GM21717 (cell line): ENCODE measurements at regions not wholly inside any gene's neighbourhood (a gene's known extent, or its start where the extent isn't known, plus 50 kb on each side); places are given as distances from the start of the nearest gene placed in this dataset.
A peak's percentile ranks its signal among the peaks of the same experiment; 100 is the strongest.
"Not testable (repeated sequence)": the region's sequence is repeated elsewhere in the genome, so short reads cannot be mapped to it uniquely, and the experiment has no call there.

Source experiments
- ATAC-seq: cut with Tn5 transposase; IDR thresholded peaks from one replicate; pipeline ENCODE4 v1.9.1; 2021; ENCODE audit warnings: mild to moderate bottlenecking, moderate library complexity; ENCODE audit not compliant: unreplicated experiment

DNA sequence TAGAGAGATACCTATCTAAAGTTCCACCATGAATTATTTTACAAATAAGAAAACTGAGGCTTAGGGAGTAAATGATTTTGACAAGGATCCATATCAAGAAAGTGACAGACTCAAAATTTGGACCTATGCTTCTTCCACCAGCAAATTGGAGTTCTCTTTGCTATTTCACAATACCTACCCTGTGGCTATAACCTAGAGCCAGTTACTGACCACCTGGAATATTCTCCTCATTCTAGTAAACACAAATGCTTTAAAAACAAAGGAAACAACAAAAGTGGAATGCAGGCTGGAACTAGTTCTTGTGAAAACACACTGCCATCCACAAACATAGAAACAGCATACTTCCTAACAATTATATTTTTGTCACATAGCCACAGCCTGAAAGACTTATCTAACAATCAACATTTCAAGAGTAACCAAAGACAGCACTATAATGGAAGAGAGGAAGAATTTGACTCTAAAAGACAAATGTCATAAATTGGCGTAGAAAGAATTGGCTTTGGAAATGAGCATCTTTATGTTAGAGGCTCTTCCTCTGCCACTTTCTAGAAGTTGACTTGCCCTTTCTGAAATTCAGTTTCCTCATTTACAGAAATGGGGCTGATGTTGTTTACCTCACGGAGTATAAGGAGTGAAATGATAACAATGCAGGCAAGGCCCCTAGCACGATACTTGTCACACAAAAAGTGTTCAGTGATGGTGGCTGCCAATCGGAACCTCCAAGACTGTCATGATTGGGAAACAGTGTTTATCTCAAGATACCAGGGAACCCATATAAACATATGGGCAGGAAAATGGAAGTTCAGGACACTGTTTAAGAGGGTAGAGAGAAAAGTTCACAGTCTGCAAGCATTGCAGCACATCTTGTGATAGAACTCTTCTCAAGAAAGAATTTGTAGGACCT, 138.6 kb upstream of the LGR5 start:
- ATAC-seq, result no peak

DNA sequence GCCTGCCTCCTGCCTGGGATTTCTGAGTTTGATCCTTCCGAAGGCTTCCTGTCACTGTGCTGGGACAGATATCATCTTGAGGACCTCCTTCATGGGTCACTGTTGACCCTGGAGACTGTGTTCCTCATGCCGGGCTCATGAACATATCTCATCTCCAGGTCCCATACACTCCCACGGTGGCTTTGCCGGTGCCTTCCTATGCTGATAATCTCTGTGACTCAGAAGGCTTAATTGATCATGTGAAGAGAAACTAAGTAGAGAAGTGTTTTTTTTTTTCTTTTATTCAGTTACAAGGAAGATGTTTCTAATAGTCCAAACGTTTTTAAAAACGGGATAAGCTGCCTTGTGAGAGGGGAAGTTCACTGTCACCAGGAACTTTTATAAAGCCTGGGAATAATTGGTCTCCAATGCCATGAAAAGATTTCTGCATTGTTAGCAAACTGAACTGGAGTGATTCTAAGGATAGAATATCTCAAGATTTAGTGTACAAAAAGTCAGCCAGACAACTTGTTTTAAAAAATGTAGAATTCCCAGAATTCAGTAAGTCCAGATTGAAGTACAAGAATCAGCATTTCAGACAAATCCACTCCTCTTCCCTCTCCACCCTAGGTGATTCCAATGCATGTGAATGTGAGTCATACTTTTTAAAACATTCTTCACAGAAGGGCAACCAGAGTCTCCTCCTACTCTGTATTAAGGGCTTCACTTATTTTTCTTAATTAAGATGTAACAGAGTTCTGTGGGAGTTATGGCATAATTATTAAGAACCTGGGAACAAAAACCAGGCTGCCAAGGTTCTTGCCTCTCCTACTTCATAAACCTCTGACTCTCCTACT, 139.8 kb upstream of the LGR5 start:
- ATAC-seq, result no peak

DNA sequence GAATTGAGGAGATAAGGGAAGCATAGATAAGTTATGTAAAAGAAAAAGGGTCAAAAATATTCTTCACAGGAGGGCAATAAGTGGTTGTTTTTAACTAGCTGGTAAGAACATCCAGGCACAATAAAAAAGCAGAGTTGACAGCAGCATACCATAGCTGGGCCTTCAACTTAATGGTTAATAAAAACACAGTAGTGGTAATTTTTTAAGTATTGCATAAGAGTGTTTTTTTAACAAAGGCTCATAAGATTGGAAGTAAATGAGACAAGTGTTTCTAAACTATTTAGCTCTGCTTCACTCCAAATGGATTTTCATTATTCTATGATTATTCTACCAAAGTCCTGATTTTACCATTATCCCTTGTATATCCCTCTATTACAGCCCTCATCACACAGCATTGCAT, 140.1 kb upstream of the TSPAN8 start:
- no peak for ATAC-seq

GRCh38 chr12:71295953-71296352, 138.2 kb upstream of the TSPAN8 start:
- ATAC-seq, result no peak

DNA sequence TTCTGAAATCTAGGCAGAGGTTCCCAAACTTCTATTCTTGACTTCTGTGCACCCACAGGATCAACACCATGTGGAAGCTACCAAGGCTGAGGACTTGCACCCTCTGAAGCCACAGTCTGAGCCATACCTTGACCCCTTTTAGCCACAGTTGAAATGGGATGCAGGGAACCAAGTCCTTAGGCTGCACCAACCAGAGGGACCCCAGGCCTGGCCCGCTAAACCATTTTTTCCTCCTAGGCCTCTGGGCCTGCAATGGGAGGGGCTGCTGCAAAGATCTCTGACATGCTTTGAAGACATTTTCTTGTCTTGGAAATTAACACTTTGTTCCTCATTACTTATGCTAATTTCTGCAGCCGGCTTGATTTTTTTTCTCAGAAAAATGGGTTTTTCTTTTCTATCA, 133.9 kb upstream of the TSPAN8 start:
- ATAC-seq, result no peak

DNA sequence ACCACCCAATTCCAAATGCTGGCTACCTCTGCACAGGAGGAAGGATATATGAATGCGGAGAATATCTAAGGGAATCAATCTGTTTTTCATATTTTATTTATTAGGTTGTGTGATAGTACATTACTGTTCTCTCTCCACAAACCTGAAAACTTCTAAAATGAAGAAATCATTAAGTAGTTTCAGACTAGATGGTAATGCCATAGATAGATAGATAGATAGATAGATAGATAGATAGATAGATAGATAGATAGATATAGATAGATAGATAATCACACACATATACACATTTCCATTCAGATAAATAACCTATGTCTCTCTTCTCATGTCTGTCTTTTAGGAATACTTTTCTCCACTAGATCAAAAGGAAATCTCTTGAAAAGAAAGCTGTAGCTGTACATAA, 126.1 kb upstream of the TSPAN8 start:
- no peak for ATAC-seq

- ATAC-seq, result no peak
Observed at GRCh38 chr12:71282925-71283324, 125.1 kb upstream of the TSPAN8 start.

DNA sequence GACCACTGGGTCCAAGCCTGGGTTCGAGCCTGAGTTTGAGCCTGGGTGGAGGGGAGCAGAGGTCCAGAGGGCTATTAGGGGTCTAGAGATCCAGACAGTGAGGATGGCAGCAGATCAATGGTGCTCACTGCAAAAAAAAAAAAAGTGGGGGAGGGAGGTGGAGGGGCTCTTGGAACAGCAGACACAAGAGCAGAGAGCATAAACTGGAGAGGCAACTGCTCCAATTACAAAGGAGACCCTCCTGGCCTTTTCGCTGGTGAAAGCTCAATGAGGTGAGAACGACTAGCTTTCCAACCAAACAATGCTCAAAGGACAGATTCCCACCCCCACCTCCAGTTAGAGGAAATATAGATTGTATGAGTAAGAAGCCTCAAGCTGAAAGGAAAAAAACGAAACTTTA, 124.2 kb upstream of the TSPAN8 start:
- no peak for ATAC-seq

DNA sequence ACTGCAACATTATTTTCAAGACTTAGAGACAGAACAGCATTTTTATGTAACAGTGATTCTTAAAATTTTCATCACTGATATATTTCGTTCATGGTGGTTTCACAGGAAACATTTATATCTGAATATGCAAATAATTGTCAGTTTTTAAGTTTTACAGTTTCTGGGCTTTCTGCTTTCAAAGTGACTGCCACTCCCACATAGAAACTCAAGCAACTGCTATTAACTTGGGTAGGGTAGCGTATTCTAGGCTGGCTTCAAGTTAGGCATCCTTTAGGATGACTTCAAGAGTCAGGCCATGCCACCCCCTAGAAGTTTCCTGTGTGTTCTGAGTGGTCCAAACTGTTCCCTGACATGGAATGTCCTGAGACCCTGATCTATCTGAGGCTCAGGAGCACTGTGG, 123.6 kb upstream of the TSPAN8 start:
- peak; percentile 54 for ATAC-seq

GRCh38 chr12:71277866-71278265, 120.1 kb upstream of the TSPAN8 start:
- no peak for ATAC-seq

DNA sequence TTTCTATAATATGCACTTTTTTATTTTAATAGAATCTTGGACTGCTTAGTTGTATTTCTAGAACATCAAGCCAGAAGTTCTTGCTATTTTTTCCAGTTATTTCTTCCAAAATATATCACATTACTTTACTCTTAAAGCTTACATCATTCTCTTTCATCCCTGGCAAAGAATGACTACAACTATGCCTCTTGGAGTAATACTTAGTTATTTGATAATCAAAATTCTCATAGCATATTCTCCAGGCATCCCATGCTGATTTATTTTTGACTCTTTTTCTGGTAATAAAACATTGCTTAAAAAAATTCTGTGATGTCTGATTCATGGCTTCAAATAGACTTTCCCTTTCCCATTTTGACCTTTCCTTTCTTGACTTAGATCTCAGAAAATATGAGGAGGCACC, 118.7 kb upstream of the TSPAN8 start:
- ATAC-seq, result no peak

GRCh38 chr12:71270794-71271193, 113.0 kb upstream of the TSPAN8 start:
- ATAC-seq, result not testable (repeated sequence)

- ATAC-seq, result no peak
Observed at GRCh38 chr12:71270057-71270456, 112.3 kb upstream of the TSPAN8 start.

- no peak for ATAC-seq
Observed at GRCh38 chr12:71269281-71269598, 111.4 kb upstream of the TSPAN8 start.

- no peak for ATAC-seq
Observed at GRCh38 chr12:71268598-71269280, 110.9 kb upstream of the TSPAN8 start.

- no peak for ATAC-seq
Observed at GRCh38 chr12:71266606-71267005, 108.8 kb upstream of the TSPAN8 start.

DNA sequence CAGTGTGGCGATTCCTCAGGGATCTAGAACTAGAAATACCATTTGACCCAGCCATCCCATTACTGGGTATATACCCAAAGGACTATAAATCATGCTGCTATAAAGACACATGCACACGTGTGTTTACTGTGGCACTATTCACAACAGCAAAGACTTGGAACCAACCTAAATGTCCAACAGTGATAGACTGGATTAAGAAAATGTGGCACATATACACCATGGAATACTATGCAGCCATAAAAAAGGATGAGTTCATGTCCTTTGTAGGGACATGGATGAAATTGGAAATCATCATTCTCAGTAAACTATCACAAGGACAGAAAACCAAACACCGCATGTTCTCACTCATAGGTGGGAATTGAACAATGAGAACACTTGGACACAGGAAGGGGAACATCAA, 107.9 kb upstream of the TSPAN8 start:
- ATAC-seq, result not testable (repeated sequence)

DNA sequence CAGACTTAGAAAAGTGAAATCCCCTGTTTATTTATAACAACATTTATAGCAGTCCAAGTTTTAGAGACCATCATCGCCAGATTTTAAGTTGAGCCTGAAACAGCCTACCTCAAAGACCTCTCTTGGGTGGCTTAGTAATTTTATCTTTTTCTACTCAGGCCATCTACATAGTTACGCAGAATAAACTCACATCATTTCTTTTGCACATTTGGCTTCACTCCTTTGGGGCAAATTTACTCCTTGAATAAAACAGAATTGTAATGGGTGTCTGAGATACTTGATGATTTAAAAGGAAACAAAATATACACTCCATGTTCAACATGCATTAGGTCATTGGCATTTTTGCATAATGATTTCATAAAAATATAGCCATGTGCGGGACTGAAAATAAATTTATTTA, 104.7 kb upstream of the TSPAN8 start:
- no peak for ATAC-seq

GRCh38 chr12:71252473-71252872, 94.7 kb upstream of the TSPAN8 start:
- no peak for ATAC-seq

GRCh38 chr12:71250166-71250565, 92.4 kb upstream of the TSPAN8 start:
- no peak for ATAC-seq

DNA sequence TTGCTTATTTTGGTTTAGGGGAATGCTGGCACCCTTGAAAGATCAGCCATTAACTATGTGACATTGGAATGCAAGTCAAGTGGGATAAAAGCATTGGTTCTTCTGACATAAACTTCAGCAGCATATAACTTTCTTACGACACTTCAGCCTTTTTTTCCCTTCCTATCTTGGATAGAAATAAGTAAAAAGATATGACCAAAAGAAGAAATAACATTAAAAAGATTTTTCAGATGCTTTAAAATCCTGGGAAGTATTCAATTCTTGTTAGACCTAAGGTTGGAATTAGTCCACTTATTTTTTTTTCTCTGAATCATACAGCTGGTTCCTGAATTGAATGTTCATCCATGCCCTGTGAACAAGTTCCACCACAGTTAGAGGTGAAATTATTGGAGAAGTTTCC, 85.6 kb upstream of the TSPAN8 start:
- no peak for ATAC-seq

DNA sequence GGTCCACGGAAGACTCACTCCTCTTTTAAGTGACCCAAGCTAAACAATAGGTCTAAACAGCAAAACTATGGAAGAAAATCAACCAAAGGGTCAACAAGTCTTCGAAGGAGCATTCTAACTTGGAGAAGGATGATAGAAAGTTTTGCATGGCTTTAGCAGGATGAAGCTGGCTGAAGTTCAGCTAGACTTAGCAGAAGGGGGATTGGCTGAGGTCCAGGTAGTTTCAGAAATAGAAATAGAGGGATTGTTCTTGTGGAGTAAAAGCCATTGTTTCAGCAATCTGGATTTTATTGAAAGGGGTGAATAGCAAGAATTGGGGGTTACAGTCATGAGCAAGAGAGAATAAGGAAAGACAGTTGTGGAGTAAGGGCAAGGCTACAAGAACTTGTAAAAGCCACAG, 84.7 kb upstream of the TSPAN8 start:
- no peak for ATAC-seq
